ENCODE measurements at regions not wholly inside any gene's neighbourhood (a gene's known extent, or its start where the extent isn't known, plus 50 kb on each side); places are given as distances from the start of the nearest gene placed in this dataset.

- no peak for TF ChIP-seq CTCF (conservative IDR thresholded peaks at IDR 0.05; ENCODE audit: low read depth in 2 of 2)
- no peak for TF ChIP-seq EZH2 (IDR thresholded peaks at IDR 0.05; ENCODE audit: low read depth, unreplicated experiment)
- TF ChIP-seq POLR2AphosphoS5 (IDR thresholded peaks at IDR 0.05; ENCODE audit: low read depth) = no peak
- no peak for TF ChIP-seq EZH2phosphoT487 (IDR thresholded peaks at IDR 0.05; ENCODE audit: unreplicated experiment)
- no peak for TF ChIP-seq REST (IDR thresholded peaks at IDR 0.05; ENCODE audit: unreplicated experiment)
- TF ChIP-seq CREB1 (CRISPR knock-in tag; IDR thresholded peaks at IDR 0.05; ENCODE audit: low read depth) = no peak
- no peak for TF ChIP-seq ZNF114 (CRISPR knock-in tag; IDR thresholded peaks at IDR 0.05)
- no peak for TF ChIP-seq JUNB (IDR thresholded peaks at IDR 0.05; ENCODE audit: unreplicated experiment)
- TF ChIP-seq STAT1 (IDR thresholded peaks at IDR 0.05; ENCODE audit: unreplicated experiment) = no peak
- no peak for TF ChIP-seq ZNF462 (CRISPR knock-in tag; IDR thresholded peaks at IDR 0.05)
- no peak for TF ChIP-seq ZNF331 (CRISPR knock-in tag; IDR thresholded peaks at IDR 0.05; ENCODE audit: low read depth)
- TF ChIP-seq NANOG (IDR thresholded peaks at IDR 0.05; ENCODE audit: borderline replicate concordance) = no peak
These were observed 170.4 kb downstream of the ZFP36L2 start for GRCh38 chr2:43055985-43056384.

Data from GM23338 (cell line).